Trophoblast cell (in vitro differentiated cells and primary cell): ENCODE measurements at regions not wholly inside any gene's neighbourhood (a gene's known extent, or its start where the extent isn't known, plus 50 kb on each side); places are given as distances from the start of the nearest gene placed in this dataset.

Experiments
- DNase-seq, 2 donors: peaks; one replicate each; pipeline ENCODE4 v3.0.0-alpha.2; 2016
- H2AFZ ChIP-seq: 2 replicates; pipeline ENCODE4 v1.6.1; 2013; ENCODE audit warnings: low read length, moderate library complexity, mild to moderate bottlenecking; ENCODE audit not compliant: insufficient read depth, poor library complexity
- H2AK5ac ChIP-seq: 2 replicates; pipeline ENCODE4 v1.6.1; 2013; ENCODE audit warnings: mild to moderate bottlenecking, low read length
- H2BK120ac ChIP-seq: 2 replicates; pipeline ENCODE4 v1.6.1; 2013; ENCODE audit warnings: low read length, mild to moderate bottlenecking, moderate library complexity; ENCODE audit not compliant: insufficient read depth, poor library complexity
- H2BK12ac ChIP-seq: 2 replicates; pipeline ENCODE4 v1.6.1; 2013; ENCODE audit warnings: mild to moderate bottlenecking, low read length, moderate library complexity
- H2BK5ac ChIP-seq: 2 replicates; pipeline ENCODE4 v1.6.1; 2013; ENCODE audit warnings: low read length, low read depth, moderate library complexity, mild to moderate bottlenecking; ENCODE audit not compliant: poor library complexity
- H3K14ac ChIP-seq: 2 replicates; pipeline ENCODE4 v1.6.1; 2013; ENCODE audit warnings: mild to moderate bottlenecking, low read length
- H3K18ac ChIP-seq: 2 replicates; pipeline ENCODE4 v1.6.1; 2013; ENCODE audit warnings: mild to moderate bottlenecking, low read length
- H3K23ac ChIP-seq: 2 replicates; pipeline ENCODE4 v1.6.1; 2013; ENCODE audit warnings: low read length
- H3K27ac ChIP-seq: 2 replicates; pipeline ENCODE4 v1.5.1; 2013; ENCODE audit warnings: low read depth, mild to moderate bottlenecking, inconsistent platforms, low read length, moderate library complexity
- H3K27me3 ChIP-seq: 2 replicates; pipeline ENCODE4 v1.6.1; 2013; ENCODE audit warnings: inconsistent platforms, mild to moderate bottlenecking, low read length, moderate library complexity; ENCODE audit not compliant: insufficient read depth
- H3K36me3 ChIP-seq, 2 experiments: 1 replicate in 1 of 2; 2 replicates in 1 of 2; pipeline ENCODE4 v1.6.1; 2013; ENCODE audit warnings: low read length in 2 of 2, mild to moderate bottlenecking in 2 of 2, moderate library complexity in 1 of 2; ENCODE audit not compliant: insufficient read depth in 2 of 2, control insufficient read depth in 1 of 2
- H3K4ac ChIP-seq: 2 replicates; pipeline ENCODE4 v1.6.1; 2013; ENCODE audit warnings: low read depth, mild to moderate bottlenecking, low read length, moderate library complexity
- H3K4me1 ChIP-seq, 2 experiments: 1 replicate in 1 of 2; 2 replicates in 1 of 2; pipeline ENCODE4 v1.6.1; 2013; ENCODE audit warnings: low read length in 2 of 2, mild to moderate bottlenecking in 2 of 2, moderate library complexity in 1 of 2; ENCODE audit not compliant: insufficient read depth in 2 of 2, control insufficient read depth in 1 of 2
- H3K4me2 ChIP-seq: 2 replicates; pipeline ENCODE4 v1.6.1; 2013; ENCODE audit warnings: inconsistent platforms, mild to moderate bottlenecking, low read length, moderate library complexity
- H3K4me3 ChIP-seq: 2 replicates; pipeline ENCODE4 v1.5.1; 2013; ENCODE audit warnings: mild to moderate bottlenecking, low read depth, low read length, inconsistent platforms
- H3K79me1 ChIP-seq: one replicate; pipeline ENCODE4 v1.6.1; 2013; ENCODE audit warnings: low read length
- H3K79me2 ChIP-seq: 2 replicates; pipeline ENCODE4 v1.6.1; 2013; ENCODE audit warnings: low read length, mild to moderate bottlenecking; ENCODE audit not compliant: control insufficient read depth, insufficient read depth, poor library complexity
- H3K9ac ChIP-seq: 2 replicates; pipeline ENCODE4 v1.6.1; 2013; ENCODE audit warnings: mild to moderate bottlenecking, low read length
- H3K9me3 ChIP-seq: 2 replicates; pipeline ENCODE4 v1.6.1; 2013; ENCODE audit warnings: low read depth, mild to moderate bottlenecking, control low read depth, inconsistent platforms, low read length; ENCODE audit not compliant: insufficient read depth
- H4K12ac ChIP-seq: 2 replicates; pipeline ENCODE4 v1.6.1; 2013; ENCODE audit warnings: low read depth, mild to moderate bottlenecking, low read length, moderate library complexity
- H4K8ac ChIP-seq: 2 replicates; pipeline ENCODE4 v1.6.1; 2013; ENCODE audit warnings: low read depth, mild to moderate bottlenecking, low read length, moderate library complexity
- H4K91ac ChIP-seq: one replicate; pipeline ENCODE4 v1.6.1; 2013; ENCODE audit warnings: low read depth, mild to moderate bottlenecking, low read length, moderate library complexity
- WGBS: extraction: QIAGEN DNeasy Blood & Tissue Kit; methylation state at CpG from one replicate; pipeline ENCODE4 v1.1.7; 2013; ENCODE audit warnings: missing lambda C conversion rate; ENCODE audit not compliant: insufficient read length, insufficient coverage; ENCODE audit errors: extremely low coverage; 5-methylcytosine and 5-hydroxymethylcytosine counted together

DNA sequence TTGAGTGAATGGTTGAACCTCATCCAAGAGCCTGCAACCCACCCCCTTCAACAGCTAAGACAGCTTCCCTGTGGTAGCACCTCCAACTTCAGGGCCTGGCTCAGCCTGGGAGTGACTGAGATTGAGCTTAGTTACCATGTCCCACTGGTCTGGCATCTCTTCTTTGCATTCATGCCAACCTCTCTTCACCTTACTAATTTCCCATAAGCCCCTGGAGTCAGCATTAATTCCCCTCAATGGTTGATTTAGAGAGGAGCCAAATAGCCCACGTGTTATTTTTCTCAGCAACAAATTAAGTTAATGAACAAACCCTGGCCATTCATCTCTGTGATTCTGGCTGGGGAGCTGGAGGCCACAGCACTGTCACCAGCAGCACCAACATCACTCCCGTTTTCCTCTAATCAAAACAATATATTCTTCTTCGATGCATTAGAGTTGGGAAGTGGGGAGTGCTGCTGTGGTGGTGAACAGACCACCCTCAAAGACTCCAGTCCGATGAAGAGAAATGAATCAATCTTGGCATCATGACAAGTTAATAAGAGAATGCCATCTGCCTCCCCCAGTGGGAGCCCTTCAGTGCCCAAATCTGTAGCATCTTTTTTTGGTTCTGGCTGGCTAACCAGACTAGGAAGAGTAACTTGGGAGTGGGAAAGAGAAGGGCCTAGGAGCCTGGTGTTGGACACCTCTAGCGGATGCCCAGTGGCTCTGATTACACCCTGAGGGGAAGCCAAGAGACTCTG is 83.2 kb upstream of the ADRA1D start:
- no peak overlapping the region for H4K91ac ChIP-seq
- no peaks in the 10 kb centered on the region for H3K79me2 ChIP-seq
- no peak overlapping the region for H2AK5ac ChIP-seq
- no peak overlapping the region for H3K23ac ChIP-seq
- WGBS = no CpG with 5 or more reads among the region's 5 CpGs
- no peaks in the 10 kb centered on the region for H3K4me1 ChIP-seq
- no peaks in the 10 kb centered on the region for H3K79me1 ChIP-seq
- H3K27ac ChIP-seq = no peak overlapping the region
- H3K4ac ChIP-seq = no peak overlapping the region
- H4K8ac ChIP-seq = no peak overlapping the region
- H3K9ac ChIP-seq = no peak overlapping the region
- H4K12ac ChIP-seq = no peak overlapping the region
- H3K9me3 ChIP-seq = peaks cover 2% of the 10 kb centered on the region
- H3K14ac ChIP-seq = no peak overlapping the region
- H3K36me3 ChIP-seq = no peaks in the 10 kb centered on the region
- no peak overlapping the region for H2AFZ ChIP-seq
- H3K4me2 ChIP-seq = no peak overlapping the region
- H2BK120ac ChIP-seq = no peak overlapping the region
- no peak for DNase-seq
- no peak overlapping the region for H2BK12ac ChIP-seq
- no peak overlapping the region for H3K18ac ChIP-seq
- H3K4me3 ChIP-seq = no peak overlapping the region
- no peak overlapping the region for H2BK5ac ChIP-seq
- H3K27me3 ChIP-seq = no peaks in the 10 kb centered on the region

DNA sequence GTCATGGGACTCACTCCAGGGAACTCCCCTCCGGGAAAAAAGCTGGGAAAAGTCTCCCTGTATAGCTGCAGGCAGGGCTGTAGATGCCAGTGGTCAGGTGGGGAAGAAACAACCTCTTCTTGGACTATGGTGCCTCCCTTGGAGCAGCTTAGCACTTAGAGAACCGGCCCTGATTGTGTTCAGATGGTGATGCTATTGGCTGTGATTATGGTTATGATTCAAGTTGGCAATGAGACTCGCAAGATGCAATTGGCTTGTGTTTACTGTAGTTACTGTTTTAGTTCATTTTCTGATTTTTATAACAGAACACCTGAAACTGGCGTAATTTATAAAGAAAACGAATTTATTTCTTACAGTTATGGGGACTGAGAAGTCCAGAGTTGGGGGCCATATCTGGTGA is 80.9 kb upstream of the ADRA1D start:
- Histone ChIP-seq H3K4me3 (no peak overlapping the region), H4K8ac (no peak overlapping the region), H3K18ac (no peak overlapping the region), H4K12ac (no peak overlapping the region), H2AFZ (no peak overlapping the region), H3K79me1 (no peaks in the 10 kb centered on the region), H3K79me2 (no peaks in the 10 kb centered on the region), H3K4me1 (no peaks in the 10 kb centered on the region), H3K4ac (no peak overlapping the region), H3K27ac (no peak overlapping the region), H3K9ac (no peak overlapping the region), H3K36me3 (no peaks in the 10 kb centered on the region), H2BK12ac (no peak overlapping the region), H2AK5ac (no peak overlapping the region), H3K23ac (no peak overlapping the region), H2BK5ac (no peak overlapping the region), H3K4me2 (no peak overlapping the region), H3K9me3 (peaks cover 2% of the 10 kb centered on the region), H4K91ac (no peak overlapping the region), H3K27me3 (no peaks in the 10 kb centered on the region), H2BK120ac (no peak overlapping the region), H3K14ac (no peak overlapping the region)
- no CpG with 5 or more reads among the region's 5 CpGs for WGBS
- DNase-seq = no peak

DNA sequence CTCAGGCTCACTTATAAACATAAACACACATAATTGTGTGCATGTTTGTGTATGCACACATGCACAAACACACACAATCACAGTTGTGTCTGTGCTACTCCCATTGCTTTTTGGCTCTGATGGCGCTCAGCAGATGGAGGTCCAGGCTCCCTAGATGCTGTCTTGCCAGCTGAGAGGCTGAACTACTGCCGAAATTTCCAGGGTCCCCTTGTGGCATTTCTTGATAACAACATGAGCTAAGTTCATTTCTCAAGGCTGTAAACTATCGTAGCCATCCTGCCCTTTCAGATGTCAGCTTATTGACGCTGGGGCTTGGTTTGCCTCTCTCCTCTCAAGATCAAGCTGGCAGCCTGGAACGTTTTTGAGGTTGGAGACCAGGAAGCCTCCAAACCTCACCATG is 80.1 kb upstream of the ADRA1D start:
- WGBS = no CpG with 5 or more reads among the region's 5 CpGs
- Histone ChIP-seq H3K4me2 (no peak overlapping the region), H3K4me3 (no peak overlapping the region), H3K14ac (no peak overlapping the region), H4K91ac (no peak overlapping the region), H3K79me2 (no peaks in the 10 kb centered on the region), H3K4ac (no peak overlapping the region), H2BK5ac (no peak overlapping the region), H3K9ac (no peak overlapping the region), H3K36me3 (no peaks in the 10 kb centered on the region), H2BK12ac (no peak overlapping the region), H2AFZ (no peak overlapping the region), H4K12ac (no peak overlapping the region), H3K27ac (no peak overlapping the region), H2BK120ac (no peak overlapping the region), H3K27me3 (no peaks in the 10 kb centered on the region), H3K23ac (no peak overlapping the region), H3K79me1 (no peaks in the 10 kb centered on the region), H3K9me3 (peaks cover 2% of the 10 kb centered on the region), H4K8ac (no peak overlapping the region), H2AK5ac (no peak overlapping the region), H3K4me1 (no peaks in the 10 kb centered on the region), H3K18ac (no peak overlapping the region)
- no peak for DNase-seq

DNA sequence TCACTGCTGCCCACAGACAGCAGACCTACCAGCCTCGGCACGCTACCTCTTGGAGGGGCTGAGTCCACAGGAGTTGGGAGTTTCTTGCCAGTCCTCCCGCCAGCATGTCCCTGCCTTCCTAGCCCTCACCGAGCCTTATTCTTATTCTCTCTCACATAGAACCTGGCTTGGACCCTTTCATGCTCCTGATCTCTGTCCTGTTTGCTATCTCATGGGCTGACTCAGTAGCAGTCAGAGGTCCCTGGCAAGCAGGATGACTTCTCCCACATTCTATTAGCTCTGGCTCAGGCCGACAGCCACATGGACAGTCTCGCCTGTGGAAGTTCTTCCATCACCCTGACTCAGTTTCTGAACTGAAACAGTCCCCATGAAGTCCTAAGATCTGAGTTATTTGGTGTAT is 79.5 kb upstream of the ADRA1D start:
- DNase-seq = no peak
- Histone ChIP-seq H2AK5ac (no peak overlapping the region), H3K9me3 (peaks cover 2% of the 10 kb centered on the region), H3K14ac (no peak overlapping the region), H3K27ac (no peak overlapping the region), H3K79me1 (no peaks in the 10 kb centered on the region), H3K4me1 (no peaks in the 10 kb centered on the region), H2AFZ (no peak overlapping the region), H3K4me2 (no peak overlapping the region), H3K18ac (no peak overlapping the region), H2BK120ac (no peak overlapping the region), H3K36me3 (no peaks in the 10 kb centered on the region), H4K91ac (no peak overlapping the region), H3K79me2 (no peaks in the 10 kb centered on the region), H4K12ac (no peak overlapping the region), H3K27me3 (no peaks in the 10 kb centered on the region), H4K8ac (no peak overlapping the region), H2BK5ac (no peak overlapping the region), H3K23ac (no peak overlapping the region), H2BK12ac (no peak overlapping the region), H3K4me3 (no peak overlapping the region), H3K4ac (no peak overlapping the region), H3K9ac (no peak overlapping the region)
- no CpG with 5 or more reads among the region's 6 CpGs for WGBS
